ENCODE measurements at regions not wholly inside any gene's neighbourhood (a gene's known extent, or its start where the extent isn't known, plus 50 kb on each side); places are given as distances from the start of the nearest gene placed in this dataset.

DNA sequence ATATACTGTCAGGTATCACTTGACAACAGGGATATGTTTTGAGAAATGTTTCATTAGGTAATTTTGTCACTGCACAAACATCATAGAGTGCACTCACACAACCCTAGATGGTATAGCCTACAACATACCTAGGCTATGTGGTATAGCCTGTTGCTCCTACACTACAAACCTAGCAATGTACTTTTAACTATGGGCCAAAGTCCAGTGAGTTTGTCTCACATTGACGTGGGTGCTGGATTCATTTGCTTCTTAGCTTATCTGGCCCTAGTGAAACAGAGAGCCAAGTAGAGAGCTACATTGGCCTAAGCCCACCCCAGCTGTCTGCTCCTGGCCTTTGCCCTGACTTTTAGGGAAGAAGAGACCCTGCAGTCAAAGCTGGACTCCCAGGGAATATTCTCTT lies 180.7 kb upstream of the EGFLAM start:
- H3K9ac ChIP-seq (ENCODE audit: low read length), result no peak overlapping the region
- H2AFZ ChIP-seq (ENCODE audit: low read depth, low read length), result no peak overlapping the region
- H4K20me1 ChIP-seq (ENCODE audit: insufficient read depth, low read length), result no peaks in the 10 kb centered on the region
- H3K79me2 ChIP-seq (ENCODE audit: low read length), result no peaks in the 10 kb centered on the region
- H3K27me3 ChIP-seq (ENCODE audit: low read depth, low read length), result peaks cover 6% of the 10 kb centered on the region; the same call in 1 of the 2 replicates
- H3K36me3 ChIP-seq (replicated peaks; ENCODE audit: low read depth, low read length), result no peaks in the 10 kb centered on the region
- H3K4me2 ChIP-seq (ENCODE audit: low read length), result no peak overlapping the region
- H3K4me3 ChIP-seq (ENCODE audit: low read length), result no peak overlapping the region
- no peaks in the 10 kb centered on the region for H3K9me3 ChIP-seq (ENCODE audit: insufficient read depth, low read length)
- H3K27ac ChIP-seq (ENCODE audit: low read length), result no peak overlapping the region
- H3K4me1 ChIP-seq (ENCODE audit: low read length), result peaks cover 4% of the 10 kb centered on the region
- TF ChIP-seq EZH2phosphoT487 (IDR thresholded peaks at IDR 0.05; ENCODE audit: low read depth), result no peak
- TF ChIP-seq, protein P1, sequence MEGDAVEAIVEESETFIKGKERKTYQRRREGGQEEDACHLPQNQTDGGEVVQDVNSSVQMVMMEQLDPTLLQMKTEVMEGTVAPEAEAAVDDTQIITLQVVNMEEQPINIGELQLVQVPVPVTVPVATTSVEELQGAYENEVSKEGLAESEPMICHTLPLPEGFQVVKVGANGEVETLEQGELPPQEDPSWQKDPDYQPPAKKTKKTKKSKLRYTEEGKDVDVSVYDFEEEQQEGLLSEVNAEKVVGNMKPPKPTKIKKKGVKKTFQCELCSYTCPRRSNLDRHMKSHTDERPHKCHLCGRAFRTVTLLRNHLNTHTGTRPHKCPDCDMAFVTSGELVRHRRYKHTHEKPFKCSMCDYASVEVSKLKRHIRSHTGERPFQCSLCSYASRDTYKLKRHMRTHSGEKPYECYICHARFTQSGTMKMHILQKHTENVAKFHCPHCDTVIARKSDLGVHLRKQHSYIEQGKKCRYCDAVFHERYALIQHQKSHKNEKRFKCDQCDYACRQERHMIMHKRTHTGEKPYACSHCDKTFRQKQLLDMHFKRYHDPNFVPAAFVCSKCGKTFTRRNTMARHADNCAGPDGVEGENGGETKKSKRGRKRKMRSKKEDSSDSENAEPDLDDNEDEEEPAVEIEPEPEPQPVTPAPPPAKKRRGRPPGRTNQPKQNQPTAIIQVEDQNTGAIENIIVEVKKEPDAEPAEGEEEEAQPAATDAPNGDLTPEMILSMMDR (IDR thresholded peaks at IDR 0.05; ENCODE audit: low read depth, low read length), result no peak

DNA sequence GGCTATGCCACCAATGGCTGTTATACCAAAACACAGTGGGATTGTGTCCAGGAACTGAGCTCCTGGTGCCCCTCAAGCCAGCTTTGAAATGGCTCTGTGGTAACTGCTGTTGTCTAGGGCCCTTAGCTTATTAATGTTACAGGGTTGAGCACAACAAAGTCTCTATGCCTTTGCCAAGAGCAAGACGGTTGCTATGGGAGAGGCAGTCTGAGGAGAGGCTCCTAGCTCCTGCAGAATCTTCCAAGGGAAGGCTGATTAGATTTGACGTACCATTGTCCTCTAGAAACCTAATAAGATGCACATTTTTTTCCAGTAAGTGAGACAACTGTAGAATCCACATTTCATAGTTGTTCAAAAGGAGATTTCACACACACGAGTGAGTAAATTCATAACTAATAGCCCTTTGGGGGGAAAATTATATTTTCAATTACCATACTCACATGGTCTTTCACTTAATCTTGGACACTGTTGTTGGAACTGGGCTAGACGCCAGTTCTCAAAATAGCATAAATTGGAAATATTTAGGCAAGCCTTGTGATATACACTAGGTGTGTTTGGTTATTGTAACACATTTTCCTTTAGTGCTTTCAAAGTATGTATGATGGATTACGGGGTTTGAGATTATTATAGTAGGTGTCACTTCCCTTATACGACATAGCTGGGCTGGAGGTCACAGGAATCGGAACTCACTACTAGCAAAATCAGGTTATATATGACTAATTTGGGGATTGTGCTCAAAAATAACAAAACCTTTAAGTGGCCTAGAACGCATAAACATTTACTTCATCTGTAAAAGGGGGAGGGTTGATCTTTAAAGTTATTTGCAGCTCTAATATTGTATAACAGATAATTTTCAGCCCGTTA lies 186.3 kb upstream of the EGFLAM start:
- H3K4me3 ChIP-seq (ENCODE audit: low read length), result peak overlapping the region; percentile 55
- no peak overlapping the region for H3K27ac ChIP-seq (ENCODE audit: low read length)
- H3K27me3 ChIP-seq (ENCODE audit: low read depth, low read length), result peaks cover 6% of the 10 kb centered on the region; the same call in 1 of the 2 replicates
- H3K36me3 ChIP-seq (replicated peaks; ENCODE audit: low read depth, low read length), result no peaks in the 10 kb centered on the region
- H3K4me1 ChIP-seq (ENCODE audit: low read length), result peaks cover 21% of the 10 kb centered on the region
- TF ChIP-seq EZH2phosphoT487 (IDR thresholded peaks at IDR 0.05; ENCODE audit: low read depth), result no peak
- TF ChIP-seq, protein P1 (IDR thresholded peaks at IDR 0.05; ENCODE audit: low read depth, low read length), result no peak
- no peak overlapping the region for H3K9ac ChIP-seq (ENCODE audit: low read length)
- peak overlapping the region; percentile 68 for H3K4me2 ChIP-seq (ENCODE audit: low read length)
- no peaks in the 10 kb centered on the region for H3K79me2 ChIP-seq (ENCODE audit: low read length)
- H3K9me3 ChIP-seq (ENCODE audit: insufficient read depth, low read length), result no peaks in the 10 kb centered on the region
- no peak overlapping the region for H2AFZ ChIP-seq (ENCODE audit: low read depth, low read length)
- no peaks in the 10 kb centered on the region for H4K20me1 ChIP-seq (ENCODE audit: insufficient read depth, low read length)

DNA sequence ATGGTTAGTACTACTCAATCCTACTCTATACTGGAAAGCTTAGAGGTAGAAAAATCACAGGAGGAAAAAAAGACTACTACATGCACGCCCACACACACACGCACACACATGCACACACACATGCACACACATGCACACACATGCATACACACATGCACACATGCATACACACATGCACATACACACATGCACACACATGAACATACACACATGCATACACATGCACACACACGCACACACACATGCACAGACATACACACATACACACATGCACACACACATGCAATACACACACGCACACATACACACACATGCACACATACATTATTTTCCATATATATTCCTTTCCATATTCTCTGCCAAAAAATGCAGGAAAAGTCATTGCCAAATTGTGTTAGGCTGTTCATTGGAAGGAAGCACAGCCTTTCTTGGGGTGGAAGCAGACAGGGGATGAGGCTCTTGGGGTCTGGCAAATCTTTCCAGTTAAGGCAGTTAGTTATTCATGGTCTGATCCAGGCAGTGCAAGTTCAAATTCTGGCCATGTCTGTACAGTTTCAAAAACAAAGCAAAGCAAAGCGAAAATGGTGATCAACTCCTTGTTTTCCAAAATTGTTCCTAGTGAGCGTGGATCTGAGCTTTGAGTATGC lies 187.9 kb upstream of the EGFLAM start:
- Histone ChIP-seq H3K79me2 (ENCODE audit: low read length) (no peaks in the 10 kb centered on the region), H3K4me2 (ENCODE audit: low read length) (no peak overlapping the region), H2AFZ (ENCODE audit: low read depth, low read length) (no peak overlapping the region), H3K4me3 (ENCODE audit: low read length) (no peak overlapping the region), H4K20me1 (ENCODE audit: insufficient read depth, low read length) (no peaks in the 10 kb centered on the region), H3K4me1 (ENCODE audit: low read length) (peaks cover 21% of the 10 kb centered on the region), H3K36me3 (replicated peaks; ENCODE audit: low read depth, low read length) (no peaks in the 10 kb centered on the region), H3K9ac (ENCODE audit: low read length) (no peak overlapping the region), H3K27me3 (ENCODE audit: low read depth, low read length) (peaks cover 6% of the 10 kb centered on the region; the same call in 1 of the 2 replicates), H3K27ac (ENCODE audit: low read length) (no peak overlapping the region), H3K9me3 (ENCODE audit: insufficient read depth, low read length) (no peaks in the 10 kb centered on the region)
- TF ChIP-seq, protein P1 (IDR thresholded peaks at IDR 0.05; ENCODE audit: low read depth, low read length), result no peak
- no peak for TF ChIP-seq EZH2phosphoT487 (IDR thresholded peaks at IDR 0.05; ENCODE audit: low read depth)

DNA sequence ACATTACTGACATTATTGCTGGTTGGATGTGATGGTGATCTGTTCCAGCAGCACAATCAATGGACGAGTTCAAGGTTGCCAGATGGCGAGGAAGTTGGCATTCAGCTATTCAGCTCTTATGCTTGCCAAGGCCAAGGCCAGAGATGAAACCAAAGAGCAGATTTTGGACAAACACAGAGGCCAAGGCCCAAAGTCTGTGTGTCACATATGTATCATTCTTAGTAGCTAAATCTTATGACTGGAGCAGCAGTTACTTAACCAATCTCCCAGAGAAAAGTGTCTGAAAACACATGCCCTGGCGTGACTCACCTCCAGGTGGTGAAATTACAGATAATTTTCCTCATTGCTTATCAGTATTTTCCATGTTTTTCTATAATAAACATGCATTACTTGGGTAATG lies 189.0 kb upstream of the EGFLAM start:
- Histone ChIP-seq H3K9ac (ENCODE audit: low read length) (no peak overlapping the region), H3K27ac (ENCODE audit: low read length) (no peak overlapping the region), H4K20me1 (ENCODE audit: insufficient read depth, low read length) (no peaks in the 10 kb centered on the region), H2AFZ (ENCODE audit: low read depth, low read length) (no peak overlapping the region), H3K4me1 (ENCODE audit: low read length) (peaks cover 21% of the 10 kb centered on the region), H3K79me2 (ENCODE audit: low read length) (no peaks in the 10 kb centered on the region), H3K4me3 (ENCODE audit: low read length) (no peak overlapping the region), H3K4me2 (ENCODE audit: low read length) (no peak overlapping the region), H3K36me3 (replicated peaks; ENCODE audit: low read depth, low read length) (no peaks in the 10 kb centered on the region), H3K27me3 (ENCODE audit: low read depth, low read length) (no peaks in the 10 kb centered on the region), H3K9me3 (ENCODE audit: insufficient read depth, low read length) (no peaks in the 10 kb centered on the region)
- no peak for TF ChIP-seq EZH2phosphoT487 (IDR thresholded peaks at IDR 0.05; ENCODE audit: low read depth)
- TF ChIP-seq, protein P1 (IDR thresholded peaks at IDR 0.05; ENCODE audit: low read depth, low read length), result no peak

Measured in OCI-LY3 (cell line).